ENCODE measurements at regions not wholly inside any gene's neighbourhood (a gene's known extent, or its start where the extent isn't known, plus 50 kb on each side); places are given as distances from the start of the nearest gene placed in this dataset.
"Not testable (repeated sequence)": the region's sequence is repeated elsewhere in the genome, so short reads cannot be mapped to it uniquely, and the experiment has no call there.

DNA sequence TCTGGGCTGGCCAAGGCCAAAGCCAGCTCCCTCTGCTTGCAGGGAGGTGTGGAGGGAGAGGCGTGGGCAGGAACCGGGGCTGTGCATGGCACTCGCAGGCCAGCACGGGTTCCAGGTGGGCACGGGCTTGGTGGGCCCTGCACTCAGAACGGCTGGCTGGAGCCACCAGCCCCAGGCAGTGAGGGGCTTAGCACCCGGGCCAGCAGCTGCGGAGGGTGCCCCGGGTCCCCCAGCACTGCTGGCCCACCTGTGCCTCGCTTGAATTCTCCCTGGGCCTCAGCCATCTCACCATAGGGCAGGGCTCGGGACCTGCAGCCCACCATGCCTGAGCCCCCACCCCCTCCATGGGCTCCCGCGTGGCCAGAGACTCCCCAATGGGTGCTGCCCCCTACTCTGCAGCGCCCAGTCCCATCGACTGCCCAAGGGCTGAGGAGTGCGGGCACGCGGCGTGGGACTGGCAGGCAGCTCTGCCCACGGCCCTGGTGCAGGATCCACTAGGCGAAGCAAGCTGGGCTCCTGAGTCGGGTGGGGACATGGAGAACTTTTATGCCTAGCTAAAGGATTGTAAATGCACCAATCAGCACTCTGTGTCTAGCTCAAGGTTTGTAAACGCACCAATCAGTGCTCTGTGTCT lies 193.9 kb downstream of the LARP7 start:
- TF ChIP-seq EZH2phosphoT487 (IDR thresholded peaks at IDR 0.05; ENCODE audit: borderline replicate concordance): no peak
- TF ChIP-seq, protein P1, sequence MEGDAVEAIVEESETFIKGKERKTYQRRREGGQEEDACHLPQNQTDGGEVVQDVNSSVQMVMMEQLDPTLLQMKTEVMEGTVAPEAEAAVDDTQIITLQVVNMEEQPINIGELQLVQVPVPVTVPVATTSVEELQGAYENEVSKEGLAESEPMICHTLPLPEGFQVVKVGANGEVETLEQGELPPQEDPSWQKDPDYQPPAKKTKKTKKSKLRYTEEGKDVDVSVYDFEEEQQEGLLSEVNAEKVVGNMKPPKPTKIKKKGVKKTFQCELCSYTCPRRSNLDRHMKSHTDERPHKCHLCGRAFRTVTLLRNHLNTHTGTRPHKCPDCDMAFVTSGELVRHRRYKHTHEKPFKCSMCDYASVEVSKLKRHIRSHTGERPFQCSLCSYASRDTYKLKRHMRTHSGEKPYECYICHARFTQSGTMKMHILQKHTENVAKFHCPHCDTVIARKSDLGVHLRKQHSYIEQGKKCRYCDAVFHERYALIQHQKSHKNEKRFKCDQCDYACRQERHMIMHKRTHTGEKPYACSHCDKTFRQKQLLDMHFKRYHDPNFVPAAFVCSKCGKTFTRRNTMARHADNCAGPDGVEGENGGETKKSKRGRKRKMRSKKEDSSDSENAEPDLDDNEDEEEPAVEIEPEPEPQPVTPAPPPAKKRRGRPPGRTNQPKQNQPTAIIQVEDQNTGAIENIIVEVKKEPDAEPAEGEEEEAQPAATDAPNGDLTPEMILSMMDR (conservative IDR thresholded peaks at IDR 0.05; ENCODE audit: low read length): no peak
- Histone ChIP-seq H3K4me2 (ENCODE audit: low read depth, low read length, poor library complexity, severe bottlenecking) (no peak overlapping the region), H2AFZ (ENCODE audit: low read length) (no peak overlapping the region), H4K20me1 (ENCODE audit: insufficient read depth, low read length, poor library complexity, severe bottlenecking) (no peaks in the 10 kb centered on the region), H3K4me3 (ENCODE audit: low read length, poor library complexity, severe bottlenecking) (no peak overlapping the region), H3F3A (ENCODE audit: low read depth) (no peaks in the 10 kb centered on the region), H3K79me2 (ENCODE audit: insufficient read depth, low read length) (no peaks in the 10 kb centered on the region), H3K9ac (ENCODE audit: low read depth, low read length, poor library complexity, severe bottlenecking) (no peak overlapping the region), H3K9me2 (replicated peaks; ENCODE audit: low read depth, low read length) (no peaks in the 10 kb centered on the region), H3K4me1 (ENCODE audit: insufficient read depth, low read length, poor library complexity, severe bottlenecking) (no peaks in the 10 kb centered on the region), H3K36me3 (ENCODE audit: insufficient read depth, low read length) (no peaks in the 10 kb centered on the region), H3K9me3 (ENCODE audit: insufficient read depth, low read depth, low read length) (no peaks in the 10 kb centered on the region), H3K27me3 (ENCODE audit: insufficient read depth, low read length, poor library complexity, severe bottlenecking) (no peaks in the 10 kb centered on the region)

DNA sequence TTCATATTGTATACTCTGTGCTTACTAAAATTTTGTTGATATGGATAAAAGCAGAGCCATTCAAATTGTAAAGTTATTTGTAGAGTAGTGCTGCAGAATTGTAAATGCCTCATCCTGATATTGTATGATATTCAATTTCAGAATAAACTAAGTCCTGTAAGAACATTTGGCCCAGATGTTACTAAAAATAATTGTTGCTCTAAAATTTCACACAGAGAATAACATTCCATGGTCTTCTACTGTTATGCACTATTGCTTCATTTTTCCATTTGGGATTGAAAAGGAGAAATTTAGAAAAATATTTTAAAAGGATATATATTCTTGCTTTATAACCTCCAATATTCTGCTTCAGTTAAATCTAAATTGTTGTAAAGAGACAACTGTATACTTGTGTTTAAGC lies 195.6 kb downstream of the LARP7 start:
- Histone ChIP-seq H4K20me1 (ENCODE audit: insufficient read depth, low read length, poor library complexity, severe bottlenecking) (no peaks in the 10 kb centered on the region), H3K27me3 (ENCODE audit: insufficient read depth, low read length, poor library complexity, severe bottlenecking) (no peaks in the 10 kb centered on the region), H3K9ac (ENCODE audit: low read depth, low read length, poor library complexity, severe bottlenecking) (no peak overlapping the region), H3K4me1 (ENCODE audit: insufficient read depth, low read length, poor library complexity, severe bottlenecking) (no peaks in the 10 kb centered on the region), H3K4me2 (ENCODE audit: low read depth, low read length, poor library complexity, severe bottlenecking) (no peak overlapping the region), H3K4me3 (ENCODE audit: low read length, poor library complexity, severe bottlenecking) (no peak overlapping the region), H3K36me3 (ENCODE audit: insufficient read depth, low read length) (no peaks in the 10 kb centered on the region), H3K9me3 (ENCODE audit: insufficient read depth, low read depth, low read length) (no peaks in the 10 kb centered on the region), H3K9me2 (replicated peaks; ENCODE audit: low read depth, low read length) (no peaks in the 10 kb centered on the region), H3K79me2 (ENCODE audit: insufficient read depth, low read length) (no peaks in the 10 kb centered on the region), H2AFZ (ENCODE audit: low read length) (no peak overlapping the region), H3F3A (ENCODE audit: low read depth) (no peaks in the 10 kb centered on the region)
- no peak for TF ChIP-seq EZH2phosphoT487 (IDR thresholded peaks at IDR 0.05; ENCODE audit: borderline replicate concordance)
- TF ChIP-seq, protein P1 (conservative IDR thresholded peaks at IDR 0.05; ENCODE audit: low read length): no peak

DNA sequence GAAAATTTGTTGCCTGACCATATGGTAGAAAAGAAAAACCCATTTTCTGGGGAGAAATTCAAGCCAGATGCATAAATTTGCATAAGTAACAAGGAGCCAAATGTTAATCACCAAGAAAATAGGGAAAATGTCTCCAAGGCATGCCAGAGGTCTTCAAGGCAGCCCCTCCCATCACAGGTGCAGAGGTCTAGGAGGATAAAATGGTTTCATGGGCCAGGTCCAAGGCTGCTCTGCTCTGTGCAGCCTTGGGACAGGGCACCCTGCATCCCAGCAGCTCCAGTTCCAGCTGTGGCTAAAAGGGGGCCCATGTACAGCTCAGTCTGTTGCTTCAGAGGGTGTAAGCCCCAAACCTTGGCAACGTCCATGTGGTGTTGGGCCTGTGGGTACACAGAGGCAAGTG lies 200.0 kb downstream of the LARP7 start:
- Histone ChIP-seq H3K4me2 (ENCODE audit: low read depth, low read length, poor library complexity, severe bottlenecking) (no peak overlapping the region), H3K9me2 (replicated peaks; ENCODE audit: low read depth, low read length) (no peaks in the 10 kb centered on the region), H3K4me1 (ENCODE audit: insufficient read depth, low read length, poor library complexity, severe bottlenecking) (no peaks in the 10 kb centered on the region), H2AFZ (ENCODE audit: low read length) (no peak overlapping the region), H3K9me3 (ENCODE audit: insufficient read depth, low read depth, low read length) (no peaks in the 10 kb centered on the region), H3K4me3 (ENCODE audit: low read length, poor library complexity, severe bottlenecking) (no peak overlapping the region), H4K20me1 (ENCODE audit: insufficient read depth, low read length, poor library complexity, severe bottlenecking) (no peaks in the 10 kb centered on the region), H3K79me2 (ENCODE audit: insufficient read depth, low read length) (no peaks in the 10 kb centered on the region), H3K9ac (ENCODE audit: low read depth, low read length, poor library complexity, severe bottlenecking) (no peak overlapping the region), H3K27me3 (ENCODE audit: insufficient read depth, low read length, poor library complexity, severe bottlenecking) (no peaks in the 10 kb centered on the region), H3F3A (ENCODE audit: low read depth) (no peaks in the 10 kb centered on the region), H3K36me3 (ENCODE audit: insufficient read depth, low read length) (no peaks in the 10 kb centered on the region)
- no peak for TF ChIP-seq EZH2phosphoT487 (IDR thresholded peaks at IDR 0.05; ENCODE audit: borderline replicate concordance)
- TF ChIP-seq, protein P1 (conservative IDR thresholded peaks at IDR 0.05; ENCODE audit: low read length): no peak

DNA sequence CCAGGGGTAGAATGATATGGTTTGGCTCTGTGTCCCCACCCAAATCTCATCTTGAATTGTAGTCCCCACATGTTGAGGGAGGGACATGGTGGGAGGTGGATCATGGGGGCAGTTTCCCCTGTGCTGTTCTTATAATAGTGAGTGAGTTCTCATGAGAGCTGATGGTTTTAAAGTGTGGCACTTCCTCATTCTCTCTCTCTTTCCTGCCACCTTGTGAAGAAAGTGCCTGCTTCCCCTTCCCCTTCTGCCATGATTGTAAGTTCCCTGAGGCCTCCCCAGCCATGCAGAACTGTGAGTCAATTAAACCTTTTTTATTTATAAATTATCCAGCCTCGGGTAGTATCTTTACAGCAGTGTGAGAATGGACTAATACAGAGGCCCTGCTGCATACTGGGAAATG lies 201.1 kb downstream of the LARP7 start:
- H3K36me3 ChIP-seq (ENCODE audit: insufficient read depth, low read length); H3K4me3 ChIP-seq (ENCODE audit: low read length, poor library complexity, severe bottlenecking); H3K4me2 ChIP-seq (ENCODE audit: low read depth, low read length, poor library complexity, severe bottlenecking): not testable (repeated sequence)

More for the DNA sequence above, 201.1 kb downstream of the LARP7 start:
- not testable (repeated sequence) for H3K79me2 ChIP-seq (ENCODE audit: insufficient read depth, low read length); H3K27me3 ChIP-seq (ENCODE audit: insufficient read depth, low read length, poor library complexity, severe bottlenecking); H3K9ac ChIP-seq (ENCODE audit: low read depth, low read length, poor library complexity, severe bottlenecking); H4K20me1 ChIP-seq (ENCODE audit: insufficient read depth, low read length, poor library complexity, severe bottlenecking); H3K4me1 ChIP-seq (ENCODE audit: insufficient read depth, low read length, poor library complexity, severe bottlenecking); H3K9me3 ChIP-seq (ENCODE audit: insufficient read depth, low read depth, low read length); H3F3A ChIP-seq (ENCODE audit: low read depth); H2AFZ ChIP-seq (ENCODE audit: low read length); H3K9me2 ChIP-seq (replicated peaks; ENCODE audit: low read depth, low read length)
